GM21390 (cell line): ENCODE measurements at regions not wholly inside any gene's neighbourhood (a gene's known extent, or its start where the extent isn't known, plus 50 kb on each side); places are given as distances from the start of the nearest gene placed in this dataset.
"Not testable (repeated sequence)": the region's sequence is repeated elsewhere in the genome, so short reads cannot be mapped to it uniquely, and the experiment has no call there.

Experiments
- ATAC-seq: cut with Tn5 transposase; IDR thresholded peaks from one replicate; pipeline ENCODE4 v1.9.1; 2021; ENCODE audit not compliant: unreplicated experiment

- ATAC-seq, result no peak
Measured at GRCh38 chr5:60446917-60447316, 253.0 kb downstream of the DEPDC1B start.

- ATAC-seq, result no peak
Measured at GRCh38 chr5:60445921-60446320, 254.0 kb downstream of the DEPDC1B start.

- ATAC-seq, result no peak
Measured at GRCh38 chr5:60445427-60445826, 254.5 kb downstream of the DEPDC1B start.

GRCh38 chr5:60444661-60445360 lies 255.2 kb downstream of the DEPDC1B start:
- no peak for ATAC-seq

- ATAC-seq, result no peak
Measured at GRCh38 chr5:60439552-60439951, 260.4 kb downstream of the DEPDC1B start.

- no peak for ATAC-seq
Measured at GRCh38 chr5:60437308-60437707, 262.7 kb downstream of the DEPDC1B start.

GRCh38 chr5:60436518-60436917 lies 263.4 kb downstream of the DEPDC1B start:
- ATAC-seq, result peak; percentile 90

- no peak for ATAC-seq
Measured at GRCh38 chr5:60435808-60436207, 264.2 kb downstream of the DEPDC1B start.

- not testable (repeated sequence) for ATAC-seq
Measured at GRCh38 chr5:60426189-60426588, 273.8 kb downstream of the DEPDC1B start.

- not testable (repeated sequence) for ATAC-seq
Measured at GRCh38 chr5:60420773-60421172, 279.2 kb downstream of the DEPDC1B start.

- ATAC-seq, result no peak
Measured at GRCh38 chr5:60417500-60418181, 282.3 kb downstream of the DEPDC1B start.

- no peak for ATAC-seq
Measured at GRCh38 chr5:60415443-60415842, 284.5 kb downstream of the DEPDC1B start.

GRCh38 chr5:60410427-60410826 lies 289.5 kb downstream of the DEPDC1B start:
- no peak for ATAC-seq

GRCh38 chr5:60404171-60404570 lies 295.8 kb downstream of the DEPDC1B start:
- no peak for ATAC-seq

- ATAC-seq, result no peak
Measured at GRCh38 chr5:60403343-60404006, 296.5 kb downstream of the DEPDC1B start.

- ATAC-seq, result no peak
Measured at GRCh38 chr5:60402161-60402785, 297.7 kb downstream of the DEPDC1B start.

- ATAC-seq, result no peak
Measured at GRCh38 chr5:60401526-60401925, 298.4 kb downstream of the DEPDC1B start.

- no peak for ATAC-seq
Measured at GRCh38 chr5:60399507-60399906, 300.5 kb downstream of the DEPDC1B start.

- ATAC-seq, result no peak
Measured at GRCh38 chr5:60395712-60396329, 304.1 kb downstream of the DEPDC1B start.

GRCh38 chr5:60387051-60387440 lies 312.9 kb downstream of the DEPDC1B start:
- ATAC-seq, result no peak

GRCh38 chr5:60386436-60387050 lies 313.4 kb downstream of the DEPDC1B start:
- ATAC-seq, result no peak
